WERI-Rb-1 (cell line): ENCODE measurements at regions not wholly inside any gene's neighbourhood (a gene's known extent, or its start where the extent isn't known, plus 50 kb on each side); places are given as distances from the start of the nearest gene placed in this dataset.
"Not testable (repeated sequence)": the region's sequence is repeated elsewhere in the genome, so short reads cannot be mapped to it uniquely, and the experiment has no call there.

Source experiments
- DNase-seq: peaks from one replicate; pipeline ENCODE4 v3.0.0-alpha.2; 2020
- H3K27ac ChIP-seq: fragments of 250-450 bp; sonication (Bioruptor Pico); 2 replicates; pipeline ENCODE4 v1.5.1; 2020; ENCODE audit warnings: mild to moderate bottlenecking, moderate library complexity
- H3K27me3 ChIP-seq: fragments of 250-450 bp; sonication (Bioruptor Pico); 2 replicates; pipeline ENCODE4 v1.5.1; 2021; ENCODE audit warnings: mild to moderate bottlenecking, low read depth, moderate library complexity; ENCODE audit not compliant: insufficient read depth, severe bottlenecking
- H3K36me3 ChIP-seq: fragments of 250-450 bp; sonication (Bioruptor Pico); 2 replicates; pipeline ENCODE4 v1.5.1; 2020; ENCODE audit warnings: mild to moderate bottlenecking, moderate library complexity
- H3K4me3 ChIP-seq: 2 replicates; pipeline ENCODE4 v1.5.1; 2011; ENCODE audit warnings: low read depth, mild to moderate bottlenecking, control low read depth, low read length
- H3K9me3 ChIP-seq: fragments of 250-450 bp; sonication (Bioruptor Pico); 2 replicates; pipeline ENCODE4 v1.5.1; 2021; ENCODE audit warnings: mild to moderate bottlenecking, moderate library complexity; ENCODE audit not compliant: severe bottlenecking
- TF ChIP-seq, protein P1 (sequence below): IDR thresholded peaks from 2 replicates; pipeline ENCODE4 v1.5.1; 2011; ENCODE audit warnings: low read depth, mild to moderate bottlenecking, control low read depth, inconsistent platforms, low read length

DNA sequence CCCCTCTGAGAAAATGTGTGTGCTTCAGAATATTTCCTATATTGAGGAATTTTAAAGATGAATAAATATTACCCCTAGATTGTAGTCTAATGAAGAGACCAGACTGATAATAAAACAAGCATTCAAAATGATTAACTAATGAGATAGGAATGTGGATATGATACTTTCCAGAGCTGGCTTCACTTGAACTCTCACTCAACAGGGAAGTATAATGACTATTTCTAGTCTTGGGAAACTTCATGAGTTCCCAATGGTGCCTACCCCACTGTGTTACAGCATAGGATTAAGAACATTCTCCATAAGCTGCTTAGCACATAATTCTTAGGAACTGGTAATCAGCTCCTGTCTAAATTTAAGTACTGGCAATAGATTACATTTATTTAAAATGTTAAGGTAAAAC, 261.5 kb upstream of the ZNF385D start:
- no peak overlapping the region for H3K4me3 ChIP-seq
- peak; percentile 37 for DNase-seq
- no peaks in the 10 kb centered on the region for H3K9me3 ChIP-seq
- no peak overlapping the region for H3K27ac ChIP-seq
- H3K36me3 ChIP-seq, result no peaks in the 10 kb centered on the region
- no peaks in the 10 kb centered on the region for H3K27me3 ChIP-seq
- TF ChIP-seq, protein P1, sequence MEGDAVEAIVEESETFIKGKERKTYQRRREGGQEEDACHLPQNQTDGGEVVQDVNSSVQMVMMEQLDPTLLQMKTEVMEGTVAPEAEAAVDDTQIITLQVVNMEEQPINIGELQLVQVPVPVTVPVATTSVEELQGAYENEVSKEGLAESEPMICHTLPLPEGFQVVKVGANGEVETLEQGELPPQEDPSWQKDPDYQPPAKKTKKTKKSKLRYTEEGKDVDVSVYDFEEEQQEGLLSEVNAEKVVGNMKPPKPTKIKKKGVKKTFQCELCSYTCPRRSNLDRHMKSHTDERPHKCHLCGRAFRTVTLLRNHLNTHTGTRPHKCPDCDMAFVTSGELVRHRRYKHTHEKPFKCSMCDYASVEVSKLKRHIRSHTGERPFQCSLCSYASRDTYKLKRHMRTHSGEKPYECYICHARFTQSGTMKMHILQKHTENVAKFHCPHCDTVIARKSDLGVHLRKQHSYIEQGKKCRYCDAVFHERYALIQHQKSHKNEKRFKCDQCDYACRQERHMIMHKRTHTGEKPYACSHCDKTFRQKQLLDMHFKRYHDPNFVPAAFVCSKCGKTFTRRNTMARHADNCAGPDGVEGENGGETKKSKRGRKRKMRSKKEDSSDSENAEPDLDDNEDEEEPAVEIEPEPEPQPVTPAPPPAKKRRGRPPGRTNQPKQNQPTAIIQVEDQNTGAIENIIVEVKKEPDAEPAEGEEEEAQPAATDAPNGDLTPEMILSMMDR, result no peak

DNA sequence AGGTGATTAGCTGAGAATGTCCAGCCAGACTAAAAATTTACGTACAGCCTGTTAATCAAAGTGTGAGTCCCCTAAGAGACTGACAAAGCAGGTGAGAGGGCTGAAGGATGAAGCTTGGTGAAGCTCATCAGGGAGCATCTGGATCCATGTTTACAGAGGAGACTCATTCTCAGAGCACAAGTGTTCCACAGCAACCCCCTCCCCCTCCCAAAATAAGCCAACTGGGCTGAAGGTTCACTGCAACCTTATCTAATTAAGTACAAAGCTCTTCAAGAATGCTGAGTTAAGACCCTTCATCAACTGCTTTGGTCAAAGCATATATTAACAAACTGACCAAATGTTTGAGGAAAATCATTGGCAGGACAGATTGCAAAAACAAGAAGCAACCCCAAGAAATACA, 262.6 kb upstream of the ZNF385D start:
- H3K27ac ChIP-seq, result no peak overlapping the region
- no peaks in the 10 kb centered on the region for H3K36me3 ChIP-seq
- peak; percentile 79 for DNase-seq
- H3K9me3 ChIP-seq, result no peaks in the 10 kb centered on the region
- H3K27me3 ChIP-seq, result no peaks in the 10 kb centered on the region
- TF ChIP-seq, protein P1, result no peak
- H3K4me3 ChIP-seq, result no peak overlapping the region

DNA sequence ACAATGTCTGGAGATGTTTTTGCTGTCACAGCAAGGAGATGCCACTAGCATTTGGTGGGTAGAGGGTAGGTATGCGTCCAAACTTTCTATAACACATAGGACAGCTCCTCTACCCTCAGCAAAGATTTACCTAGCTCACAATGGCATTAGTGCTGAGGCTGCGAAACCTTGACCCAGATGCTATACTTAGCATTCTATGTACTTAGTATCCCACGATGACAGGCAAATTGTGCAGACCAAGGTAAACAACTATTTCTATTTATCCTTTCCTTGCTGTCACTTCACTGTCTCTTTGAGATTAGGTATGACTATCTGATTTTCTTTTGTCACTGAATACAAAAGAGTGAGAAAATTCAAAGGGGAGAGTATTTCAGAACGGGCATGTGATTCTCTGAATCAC, 265.2 kb upstream of the ZNF385D start:
- TF ChIP-seq, protein P1, result no peak
- Histone ChIP-seq H3K36me3 (no peaks in the 10 kb centered on the region), H3K9me3 (no peaks in the 10 kb centered on the region), H3K27ac (no peak overlapping the region), H3K27me3 (no peaks in the 10 kb centered on the region), H3K4me3 (no peak overlapping the region)
- DNase-seq, result no peak

DNA sequence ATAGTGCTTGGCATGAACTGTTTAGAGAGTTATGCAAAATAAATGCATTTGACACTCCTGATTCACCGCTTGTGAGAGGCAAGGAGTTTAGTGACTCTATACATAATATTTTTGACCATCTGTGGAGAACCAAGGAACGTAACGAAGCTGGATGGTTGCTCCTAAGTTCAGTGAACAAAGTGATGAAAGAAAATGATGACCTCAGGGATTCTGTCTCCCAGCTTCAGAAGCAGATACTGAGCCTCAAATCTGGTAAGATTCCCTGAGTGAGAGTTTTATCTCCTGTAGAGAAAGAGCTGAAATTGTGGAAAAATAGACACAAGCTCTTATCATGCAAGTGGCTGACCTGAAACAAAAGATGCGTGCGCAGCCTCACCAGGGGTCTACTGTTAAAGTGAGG, 273.6 kb upstream of the ZNF385D start:
- not testable (repeated sequence) for H3K27ac ChIP-seq, H3K4me3 ChIP-seq, H3K9me3 ChIP-seq, DNase-seq, H3K36me3 ChIP-seq, H3K27me3 ChIP-seq

DNA sequence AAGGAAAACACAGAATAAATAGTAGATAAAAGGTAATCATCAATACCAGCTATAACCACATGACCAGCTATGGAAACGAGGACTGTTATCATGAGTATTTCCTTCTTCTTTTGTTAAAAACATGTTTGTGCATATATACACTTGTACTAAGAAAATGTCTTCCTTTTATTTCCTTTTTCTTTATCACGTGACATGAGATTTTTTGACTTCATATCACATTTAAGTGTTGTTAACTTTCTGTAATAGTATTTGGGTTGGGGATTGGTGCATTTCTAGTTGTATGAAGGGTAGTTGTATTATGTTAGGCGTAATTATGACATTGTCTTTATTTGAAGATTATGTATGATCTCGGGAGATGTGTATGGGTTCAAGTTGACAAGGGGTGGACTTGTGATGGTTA, 278.5 kb upstream of the ZNF385D start:
- Histone ChIP-seq H3K36me3 (no peaks in the 10 kb centered on the region), H3K27ac (no peak overlapping the region), H3K4me3 (no peak overlapping the region), H3K9me3 (no peaks in the 10 kb centered on the region), H3K27me3 (no peaks in the 10 kb centered on the region)
- TF ChIP-seq, protein P1, result no peak
- no peak for DNase-seq

DNA sequence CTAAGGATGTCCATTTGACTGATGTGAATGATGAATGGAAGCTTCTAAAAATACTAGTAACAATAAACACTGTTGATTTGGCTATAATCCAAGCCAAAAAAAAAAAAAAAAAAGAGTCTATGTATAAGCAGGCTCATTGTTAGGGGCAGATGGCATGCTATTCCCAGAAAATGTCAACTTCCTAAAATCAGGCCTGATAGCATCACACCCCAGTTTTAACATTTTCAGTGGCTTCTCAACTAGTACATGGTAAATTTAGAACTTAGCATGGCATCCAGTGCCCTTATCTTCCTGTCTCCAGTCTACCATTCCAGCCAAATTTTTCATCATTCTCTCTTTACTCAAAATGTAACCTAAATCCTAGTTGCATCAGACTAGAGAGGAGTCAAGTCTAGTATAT, 288.2 kb upstream of the ZNF385D start:
- no peak overlapping the region for H3K4me3 ChIP-seq
- H3K9me3 ChIP-seq, result no peaks in the 10 kb centered on the region
- no peak for DNase-seq
- no peaks in the 10 kb centered on the region for H3K27me3 ChIP-seq
- no peak overlapping the region for H3K27ac ChIP-seq
- TF ChIP-seq, protein P1, result no peak
- H3K36me3 ChIP-seq, result no peaks in the 10 kb centered on the region
